ENCODE measurements at regions not wholly inside any gene's neighbourhood (a gene's known extent, or its start where the extent isn't known, plus 50 kb on each side); places are given as distances from the start of the nearest gene placed in this dataset.

DNA sequence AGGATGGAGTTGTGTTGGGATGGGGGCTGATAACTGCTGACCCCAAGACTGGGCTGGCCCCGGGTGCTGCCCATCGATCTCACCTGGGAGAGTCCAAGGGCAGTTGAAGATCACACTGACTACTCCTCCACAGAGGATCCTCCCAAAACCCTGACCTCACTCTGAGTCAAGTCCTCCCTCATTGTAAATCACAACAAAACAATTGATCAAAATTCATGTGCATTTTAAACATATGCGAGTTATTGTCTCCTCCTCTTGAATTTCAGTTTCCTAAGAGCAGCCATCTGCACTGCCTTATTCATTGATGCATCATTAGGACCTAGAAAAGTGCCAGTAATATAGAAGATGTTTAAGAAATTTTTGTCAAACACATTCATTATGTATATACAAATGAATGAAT lies 273.6 kb downstream of the C1orf94 start:
- TF ChIP-seq, protein P1, sequence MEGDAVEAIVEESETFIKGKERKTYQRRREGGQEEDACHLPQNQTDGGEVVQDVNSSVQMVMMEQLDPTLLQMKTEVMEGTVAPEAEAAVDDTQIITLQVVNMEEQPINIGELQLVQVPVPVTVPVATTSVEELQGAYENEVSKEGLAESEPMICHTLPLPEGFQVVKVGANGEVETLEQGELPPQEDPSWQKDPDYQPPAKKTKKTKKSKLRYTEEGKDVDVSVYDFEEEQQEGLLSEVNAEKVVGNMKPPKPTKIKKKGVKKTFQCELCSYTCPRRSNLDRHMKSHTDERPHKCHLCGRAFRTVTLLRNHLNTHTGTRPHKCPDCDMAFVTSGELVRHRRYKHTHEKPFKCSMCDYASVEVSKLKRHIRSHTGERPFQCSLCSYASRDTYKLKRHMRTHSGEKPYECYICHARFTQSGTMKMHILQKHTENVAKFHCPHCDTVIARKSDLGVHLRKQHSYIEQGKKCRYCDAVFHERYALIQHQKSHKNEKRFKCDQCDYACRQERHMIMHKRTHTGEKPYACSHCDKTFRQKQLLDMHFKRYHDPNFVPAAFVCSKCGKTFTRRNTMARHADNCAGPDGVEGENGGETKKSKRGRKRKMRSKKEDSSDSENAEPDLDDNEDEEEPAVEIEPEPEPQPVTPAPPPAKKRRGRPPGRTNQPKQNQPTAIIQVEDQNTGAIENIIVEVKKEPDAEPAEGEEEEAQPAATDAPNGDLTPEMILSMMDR (IDR thresholded peaks at IDR 0.05; ENCODE audit: low read depth, low read length): no peak
- no peak for TF ChIP-seq POLR2A (IDR thresholded peaks at IDR 0.05; ENCODE audit: extremely low read depth, insufficient read length)
- TF ChIP-seq MYC (IDR thresholded peaks at IDR 0.05; ENCODE audit: low read depth, low read length): no peak
- TF ChIP-seq, protein P2, sequence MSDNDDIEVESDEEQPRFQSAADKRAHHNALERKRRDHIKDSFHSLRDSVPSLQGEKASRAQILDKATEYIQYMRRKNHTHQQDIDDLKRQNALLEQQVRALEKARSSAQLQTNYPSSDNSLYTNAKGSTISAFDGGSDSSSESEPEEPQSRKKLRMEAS (IDR thresholded peaks at IDR 0.05; ENCODE audit: low read depth, low read length): no peak

Data from NB4 (cell line).